ENCODE measurements at regions not wholly inside any gene's neighbourhood (a gene's known extent, or its start where the extent isn't known, plus 50 kb on each side); places are given as distances from the start of the nearest gene placed in this dataset.

GRCh38 chr3:6079011-6079410, 781.9 kb upstream of the GRM7 start:
- TF ChIP-seq CTCF (IDR thresholded peaks at IDR 0.05) = no peak
- no peak for ATAC-seq
- Mint-ChIP-seq H3K4me1 (ENCODE audit: low read depth) (no peaks in the 10 kb centered on the region), H3K4me3 (no peak overlapping the region), H3K36me3 (ENCODE audit: low read depth) (no peaks in the 10 kb centered on the region), H3K27ac (no peak overlapping the region), H3K9me3 (peaks cover 12% of the 10 kb centered on the region), H3K27me3 (no peaks in the 10 kb centered on the region)
- POLR2A ChIA-PET = no interaction called here
- intact Hi-C loops (cut with micrococcal nuclease) = no loop called here
- CTCF ChIA-PET = no interaction called here
- DNase-seq = no peak

GRCh38 chr3:6079561-6080179, 781.2 kb upstream of the GRM7 start:
- H3K4me1 Mint-ChIP-seq (ENCODE audit: low read depth) = no peaks in the 10 kb centered on the region
- intact Hi-C loops (cut with micrococcal nuclease) = no loop called here
- ChIA-PET POLR2A (no interaction called here), CTCF (no interaction called here)
- no peak overlapping the region for H3K27ac Mint-ChIP-seq
- ATAC-seq = no peak
- no peaks in the 10 kb centered on the region for H3K27me3 Mint-ChIP-seq
- peaks cover 9% of the 10 kb centered on the region for H3K9me3 Mint-ChIP-seq
- no peak for DNase-seq
- no peaks in the 10 kb centered on the region for H3K36me3 Mint-ChIP-seq (ENCODE audit: low read depth)
- no peak overlapping the region for H3K4me3 Mint-ChIP-seq
- no peak for TF ChIP-seq CTCF (IDR thresholded peaks at IDR 0.05)

- TF ChIP-seq CTCF (IDR thresholded peaks at IDR 0.05) = no peak
- Mint-ChIP-seq H3K4me3 (no peak overlapping the region), H3K27ac (no peak overlapping the region), H3K9me3 (peaks cover 2% of the 10 kb centered on the region), H3K27me3 (no peaks in the 10 kb centered on the region), H3K36me3 (ENCODE audit: low read depth) (no peaks in the 10 kb centered on the region), H3K4me1 (ENCODE audit: low read depth) (no peaks in the 10 kb centered on the region)
- POLR2A ChIA-PET = no interaction called here
- ATAC-seq (no peak), DNase-seq (no peak)
- intact Hi-C loops (cut with micrococcal nuclease) = no loop called here
- CTCF ChIA-PET = interaction anchor here (0.6 kb wide), 1 partner anchor 1017 kb away, joined by 3 read pairs; no protein-coding TSS in a partner anchor
These were observed 772.5 kb upstream of the GRM7 start for GRCh38 chr3:6088433-6088832.

GRCh38 chr3:6089780-6090179, 771.1 kb upstream of the GRM7 start:
- TF ChIP-seq CTCF (IDR thresholded peaks at IDR 0.05) = no peak
- ATAC-seq (no peak), DNase-seq (no peak)
- Mint-ChIP-seq H3K27ac (no peak overlapping the region), H3K4me1 (ENCODE audit: low read depth) (no peaks in the 10 kb centered on the region), H3K4me3 (no peak overlapping the region), H3K27me3 (no peaks in the 10 kb centered on the region), H3K9me3 (peaks cover 2% of the 10 kb centered on the region), H3K36me3 (ENCODE audit: low read depth) (no peaks in the 10 kb centered on the region)
- POLR2A ChIA-PET = no interaction called here
- CTCF ChIA-PET = no interaction called here
- intact Hi-C loops (cut with micrococcal nuclease) = no loop called here

GRCh38 chr3:6091262-6091661, 769.7 kb upstream of the GRM7 start:
- H3K27me3 Mint-ChIP-seq = no peaks in the 10 kb centered on the region
- H3K4me3 Mint-ChIP-seq = no peak overlapping the region
- TF ChIP-seq CTCF (IDR thresholded peaks at IDR 0.05) = no peak
- H3K9me3 Mint-ChIP-seq = peaks cover 2% of the 10 kb centered on the region
- intact Hi-C loops (cut with micrococcal nuclease) = no loop called here
- DNase-seq (no peak), ATAC-seq (no peak)
- ChIA-PET POLR2A (no interaction called here), CTCF (no interaction called here)
- no peaks in the 10 kb centered on the region for H3K4me1 Mint-ChIP-seq (ENCODE audit: low read depth)
- H3K27ac Mint-ChIP-seq = no peak overlapping the region
- no peaks in the 10 kb centered on the region for H3K36me3 Mint-ChIP-seq (ENCODE audit: low read depth)
